DOHH2 (cell line): ENCODE measurements at regions not wholly inside any gene's neighbourhood (a gene's known extent, or its start where the extent isn't known, plus 50 kb on each side); places are given as distances from the start of the nearest gene placed in this dataset.

Experiments used
- CTCF ChIP-seq: fragments of 200-600 bp; sonication (generic); IDR thresholded peaks from one replicate; pipeline ENCODE4 v1.5.1; 2014; ENCODE audit warnings: antibody characterized with exemption, mild to moderate bottlenecking, low read depth, low read length; ENCODE audit not compliant: poor library complexity, severe bottlenecking
- EZH2phosphoT487 ChIP-seq: fragments of 200-600 bp; sonication (generic); IDR thresholded peaks from 2 replicates; pipeline ENCODE4 v1.6.1; 2017; ENCODE audit warnings: borderline replicate concordance, mild to moderate bottlenecking, antibody characterized with exemption, low read length, moderate library complexity, mixed read lengths

GRCh38 chr16:79401157-79401556, 199.4 kb downstream of the MAF start:
- TF ChIP-seq CTCF (no peak), EZH2phosphoT487 (no peak)
